ENCODE measurements at regions not wholly inside any gene's neighbourhood (a gene's known extent, or its start where the extent isn't known, plus 50 kb on each side); places are given as distances from the start of the nearest gene placed in this dataset.

DNA sequence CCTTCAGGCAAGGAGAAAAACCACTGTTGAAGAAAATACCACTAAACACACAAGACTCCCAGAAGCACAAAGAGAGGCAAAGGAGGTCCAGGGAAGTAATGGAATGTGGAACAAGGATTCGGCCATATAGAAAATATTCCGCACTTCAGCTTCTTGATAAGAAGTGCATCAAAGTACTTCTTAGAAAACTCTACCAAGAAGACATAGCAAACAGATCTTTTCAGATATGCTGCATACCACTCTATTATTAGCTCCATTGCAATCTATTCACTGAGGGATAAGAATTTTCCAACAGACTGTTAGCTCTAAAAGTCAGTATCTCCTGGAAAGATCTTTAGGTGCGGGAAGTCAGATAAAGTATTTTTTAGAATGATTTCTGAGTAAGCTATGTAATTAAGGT lies 231.8 kb downstream of the WDR11 start:
- TF ChIP-seq POLR2A (IDR thresholded peaks at IDR 0.05), result no peak
- TF ChIP-seq, protein P1, sequence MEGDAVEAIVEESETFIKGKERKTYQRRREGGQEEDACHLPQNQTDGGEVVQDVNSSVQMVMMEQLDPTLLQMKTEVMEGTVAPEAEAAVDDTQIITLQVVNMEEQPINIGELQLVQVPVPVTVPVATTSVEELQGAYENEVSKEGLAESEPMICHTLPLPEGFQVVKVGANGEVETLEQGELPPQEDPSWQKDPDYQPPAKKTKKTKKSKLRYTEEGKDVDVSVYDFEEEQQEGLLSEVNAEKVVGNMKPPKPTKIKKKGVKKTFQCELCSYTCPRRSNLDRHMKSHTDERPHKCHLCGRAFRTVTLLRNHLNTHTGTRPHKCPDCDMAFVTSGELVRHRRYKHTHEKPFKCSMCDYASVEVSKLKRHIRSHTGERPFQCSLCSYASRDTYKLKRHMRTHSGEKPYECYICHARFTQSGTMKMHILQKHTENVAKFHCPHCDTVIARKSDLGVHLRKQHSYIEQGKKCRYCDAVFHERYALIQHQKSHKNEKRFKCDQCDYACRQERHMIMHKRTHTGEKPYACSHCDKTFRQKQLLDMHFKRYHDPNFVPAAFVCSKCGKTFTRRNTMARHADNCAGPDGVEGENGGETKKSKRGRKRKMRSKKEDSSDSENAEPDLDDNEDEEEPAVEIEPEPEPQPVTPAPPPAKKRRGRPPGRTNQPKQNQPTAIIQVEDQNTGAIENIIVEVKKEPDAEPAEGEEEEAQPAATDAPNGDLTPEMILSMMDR (IDR thresholded peaks at IDR 0.05), result no peak
